Neural crest cell (in vitro differentiated cells): ENCODE measurements at regions not wholly inside any gene's neighbourhood (a gene's known extent, or its start where the extent isn't known, plus 50 kb on each side); places are given as distances from the start of the nearest gene placed in this dataset.

Experiments
- DNase-seq: peaks from one replicate; pipeline ENCODE4 v3.0.0; 2021; ENCODE audit warnings: low read depth, mixed read lengths, low spot score
- H3K27ac Mint-ChIP-seq: one replicate; pipeline ENCODE4 v1.8.0; 2021; ENCODE audit warnings: mild to moderate bottlenecking, mixed read lengths; ENCODE audit not compliant: unreplicated experiment
- H3K27me3 Mint-ChIP-seq: 2 replicates; pipeline ENCODE4 v1.8.0; 2021; ENCODE audit warnings: low read depth, mild to moderate bottlenecking, mixed read lengths
- H3K36me3 Mint-ChIP-seq: 2 replicates; pipeline ENCODE4 v1.8.0; 2021; ENCODE audit warnings: low read depth, mild to moderate bottlenecking, mixed read lengths
- H3K4me1 Mint-ChIP-seq: 2 replicates; pipeline ENCODE4 v1.8.0; 2021; ENCODE audit warnings: mixed read lengths
- H3K4me3 Mint-ChIP-seq: one replicate; pipeline ENCODE4 v1.8.0; 2021; ENCODE audit warnings: mild to moderate bottlenecking, mixed read lengths
- H3K9me3 Mint-ChIP-seq: 2 replicates; pipeline ENCODE4 v1.8.0; 2021; ENCODE audit warnings: mixed read lengths
- CTCF ChIP-seq: fragments of 200-600 bp; sonication (generic); conservative IDR thresholded peaks from 2 replicates; pipeline ENCODE4 v1.5.0; 2021; ENCODE audit warnings: antibody characterized with exemption, mild to moderate bottlenecking

DNA sequence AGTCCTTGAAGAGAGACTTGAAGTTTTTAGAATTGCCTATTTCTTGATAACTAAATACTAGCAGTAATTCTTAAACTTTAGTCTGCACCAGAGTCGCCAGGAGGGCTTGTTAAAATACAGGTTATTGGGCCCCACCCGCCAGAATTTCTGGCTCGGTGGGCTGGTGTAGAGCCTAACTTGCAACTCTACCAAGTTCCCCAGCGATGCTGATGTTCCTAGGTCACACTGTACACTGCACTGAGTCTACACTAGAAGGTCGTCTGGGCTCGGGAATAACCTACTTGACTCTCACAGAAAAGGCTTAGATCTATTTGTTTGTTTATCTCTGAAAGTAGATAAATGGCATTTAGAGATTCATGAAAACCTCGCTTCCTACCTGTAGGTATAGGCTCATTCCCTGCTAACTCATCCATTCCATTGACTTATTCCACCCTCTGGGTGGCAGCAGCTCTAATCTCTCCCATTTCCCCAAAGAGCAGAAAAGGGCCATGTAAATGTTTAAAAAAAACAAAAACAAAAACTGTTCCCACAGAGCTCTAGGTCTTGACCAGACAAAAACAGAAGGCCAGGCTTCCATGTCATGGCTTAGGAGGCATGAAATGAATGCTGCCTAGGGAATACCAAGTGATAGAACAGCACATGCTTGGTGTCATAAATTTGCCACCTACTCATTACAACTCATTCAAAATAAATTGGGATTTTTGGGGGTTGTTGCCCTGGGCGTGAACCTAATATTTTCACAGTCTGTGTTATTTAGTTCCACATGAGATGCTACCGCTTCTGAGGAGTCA lies 292.1 kb downstream of the ADGB start:
- Mint-ChIP-seq H3K9me3 (peaks cover 8% of the 10 kb centered on the region), H3K36me3 (no peaks in the 10 kb centered on the region), H3K4me3 (no peak overlapping the region), H3K27me3 (no peaks in the 10 kb centered on the region), H3K4me1 (peaks cover 3% of the 10 kb centered on the region), H3K27ac (no peak overlapping the region)
- TF ChIP-seq CTCF: no peak
- DNase-seq: no peak

DNA sequence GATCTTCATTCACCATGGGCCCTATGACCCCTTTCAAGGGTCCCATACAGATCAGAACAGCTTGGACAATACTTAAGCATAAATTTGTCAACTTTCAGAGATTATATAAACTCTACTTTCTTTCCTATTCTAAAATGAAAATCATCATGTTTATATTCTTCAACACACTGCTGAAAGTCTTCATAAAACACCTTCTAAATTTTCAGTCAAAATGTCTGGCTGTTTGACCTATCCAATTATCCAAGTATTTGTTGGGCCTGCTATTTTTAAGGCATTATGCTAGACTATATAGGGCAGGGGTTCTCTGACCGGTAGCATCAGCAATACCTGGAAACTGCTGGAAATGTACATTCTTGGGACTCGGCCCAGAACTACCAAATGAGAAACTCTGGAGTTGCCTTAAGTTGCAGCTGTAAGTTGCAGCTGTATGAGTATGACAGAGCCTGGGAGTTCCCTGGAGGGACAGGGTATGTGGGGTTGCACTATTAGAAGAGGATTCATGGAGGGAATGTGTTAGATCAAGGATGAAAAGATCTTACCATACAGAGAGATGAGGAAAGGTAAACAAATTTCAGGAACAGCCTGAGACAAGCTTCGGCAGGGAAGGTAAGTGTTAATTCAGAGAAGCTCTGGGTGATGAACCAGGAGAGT lies 293.0 kb downstream of the ADGB start:
- Mint-ChIP-seq H3K9me3 (peaks cover 8% of the 10 kb centered on the region), H3K27me3 (peaks cover 2% of the 10 kb centered on the region)

DNA sequence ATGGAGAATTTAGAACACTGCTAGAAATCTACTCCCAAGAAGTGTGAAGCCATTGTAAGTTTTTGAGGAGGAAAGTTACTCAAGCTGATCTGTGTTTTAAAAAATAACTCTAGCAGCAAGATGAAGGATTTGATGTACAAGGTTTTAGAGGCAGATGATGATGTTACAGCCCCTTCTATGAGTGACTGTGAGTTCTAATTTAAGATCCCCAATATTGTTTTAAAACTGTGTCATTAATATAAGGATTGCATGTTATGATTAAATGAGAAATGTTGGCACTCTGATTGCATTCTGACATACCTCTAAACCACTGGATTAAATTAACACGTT lies 293.5 kb downstream of the ADGB start:
- Mint-ChIP-seq H3K36me3 (no peaks in the 10 kb centered on the region), H3K27ac (no peak overlapping the region), H3K4me1 (no peaks in the 10 kb centered on the region), H3K4me3 (no peak overlapping the region), H3K9me3 (peaks cover 8% of the 10 kb centered on the region), H3K27me3 (peaks cover 2% of the 10 kb centered on the region)
- DNase-seq: no peak
- TF ChIP-seq CTCF: no peak

More for the DNA sequence above, 293.0 kb downstream of the ADGB start:
- TF ChIP-seq CTCF: no peak
- H3K4me3 Mint-ChIP-seq: no peak overlapping the region
- no peak overlapping the region for H3K27ac Mint-ChIP-seq
- DNase-seq: no peak
- no peaks in the 10 kb centered on the region for H3K36me3 Mint-ChIP-seq
- H3K4me1 Mint-ChIP-seq: no peaks in the 10 kb centered on the region

DNA sequence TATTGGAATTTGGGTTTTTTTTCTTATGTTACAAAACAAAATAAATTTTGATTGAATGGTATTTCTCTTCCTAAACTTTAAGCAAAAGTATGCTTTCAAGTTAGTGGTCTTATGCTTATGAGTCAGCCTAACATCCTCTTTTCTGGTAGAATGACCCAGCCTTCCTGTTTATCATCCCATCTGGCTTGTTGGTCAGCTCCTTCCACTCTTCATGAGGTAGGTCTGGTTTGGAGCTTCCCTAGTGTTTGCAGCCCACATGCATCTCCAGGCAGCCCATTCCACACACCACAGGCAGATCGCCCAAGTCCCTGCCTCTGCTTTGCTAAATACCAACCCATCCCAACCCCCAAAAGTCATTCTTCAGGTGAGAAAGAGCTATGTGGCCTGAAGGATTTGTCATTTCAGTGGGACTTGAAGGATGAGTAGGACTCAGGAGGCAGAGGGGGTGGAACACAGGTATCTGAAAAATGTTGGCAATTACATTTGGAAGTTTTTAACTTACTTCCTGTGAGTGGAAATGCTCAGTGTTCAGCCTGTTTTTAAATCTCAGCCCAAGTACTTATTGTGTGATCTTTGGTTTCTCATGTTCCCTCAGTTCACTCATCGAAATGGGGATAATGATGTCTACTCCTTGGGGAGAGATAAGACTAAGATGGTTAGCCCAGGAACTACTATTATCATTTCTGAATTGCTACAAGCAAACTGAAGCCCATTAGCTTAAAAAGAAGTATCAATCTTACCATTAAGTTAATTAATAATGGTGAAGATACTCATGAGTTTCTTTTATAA lies 294.0 kb downstream of the ADGB start:
- no peak for DNase-seq

GRCh38 chr6:146893690-146894089 lies 294.9 kb downstream of the ADGB start:
- no peak overlapping the region for H3K27ac Mint-ChIP-seq

More for the DNA sequence above, 294.0 kb downstream of the ADGB start:
- Mint-ChIP-seq H3K4me3 (no peak overlapping the region), H3K27ac (no peak overlapping the region), H3K9me3 (peaks cover 8% of the 10 kb centered on the region), H3K27me3 (peaks cover 2% of the 10 kb centered on the region), H3K36me3 (no peaks in the 10 kb centered on the region), H3K4me1 (no peaks in the 10 kb centered on the region)
- TF ChIP-seq CTCF: no peak

More at GRCh38 chr6:146893690-146894089, 294.9 kb downstream of the ADGB start:
- no peak for TF ChIP-seq CTCF
- Mint-ChIP-seq H3K4me3 (no peak overlapping the region), H3K4me1 (no peaks in the 10 kb centered on the region), H3K9me3 (peaks cover 8% of the 10 kb centered on the region), H3K27me3 (peaks cover 2% of the 10 kb centered on the region), H3K36me3 (no peaks in the 10 kb centered on the region)
- no peak for DNase-seq
